Stimulated activated CD4-positive, alpha-beta T cell treated with anti-CD3 and anti-CD28 coated beads, Interleukin-12 subunit alpha, Interleukin-12 subunit beta, amount 100 ng/mL, for 24 hours (primary cell): ENCODE measurements at regions not wholly inside any gene's neighbourhood (a gene's known extent, or its start where the extent isn't known, plus 50 kb on each side); places are given as distances from the start of the nearest gene placed in this dataset.
"Not testable (repeated sequence)": the region's sequence is repeated elsewhere in the genome, so short reads cannot be mapped to it uniquely, and the experiment has no call there.

Experiments
- DNase-seq, 2 experiments: peaks; one replicate each; pipeline ENCODE4 v3.0.0-alpha.2; 2020; ENCODE audit warnings: low read depth in 2 of 2

GRCh38 chr2:242027676-242028450, 158.3 kb downstream of the RTP5 start:
- no peak for DNase-seq

- DNase-seq: no peak
Observed at GRCh38 chr2:242029422-242030225, 160.1 kb downstream of the RTP5 start.

DNA sequence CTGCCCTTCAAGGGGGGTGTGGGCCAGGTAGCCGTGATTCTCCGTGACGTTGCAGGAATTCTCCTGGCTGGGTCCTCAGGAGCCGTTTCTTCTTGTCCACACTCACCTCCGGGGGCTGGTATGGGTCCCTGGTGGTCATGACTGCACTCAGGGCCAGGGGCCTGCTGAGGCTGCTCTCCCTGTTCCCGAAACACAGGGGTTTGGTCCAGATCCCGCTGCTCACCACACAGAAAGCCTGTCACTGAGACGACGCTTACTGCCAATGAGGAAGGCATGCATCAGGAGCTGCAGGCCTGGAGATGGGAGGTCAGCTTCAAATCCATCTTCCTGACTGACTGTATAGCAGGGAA, 160.7 kb downstream of the RTP5 start:
- DNase-seq: no peak

- DNase-seq: no peak
Observed at GRCh38 chr2:242030858-242031257, 161.3 kb downstream of the RTP5 start.

DNA sequence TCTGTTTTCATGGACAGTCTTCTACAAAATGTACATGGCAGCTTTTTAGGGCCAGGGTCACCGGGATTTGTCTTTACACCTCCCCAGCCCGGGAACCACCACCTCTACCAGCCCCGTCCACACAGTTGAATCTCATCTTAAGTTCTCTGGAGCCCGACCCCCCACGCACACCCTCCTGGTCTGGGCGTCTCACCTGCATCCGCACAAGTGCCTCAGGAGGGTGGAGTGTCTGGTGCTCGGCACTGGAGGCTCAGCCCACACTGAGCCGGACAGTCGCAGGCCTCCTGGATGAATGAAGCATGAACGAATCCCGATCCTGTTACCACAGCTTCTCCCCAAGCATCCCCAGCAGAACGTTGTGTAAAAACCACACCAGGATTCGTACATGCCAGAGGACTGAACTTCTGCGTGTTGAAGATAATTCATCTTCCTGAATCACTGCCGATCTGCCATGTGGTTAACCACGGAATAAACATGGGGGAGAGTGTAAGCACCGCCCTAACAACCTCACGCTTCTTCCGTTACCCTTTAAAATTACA, 162.0 kb downstream of the RTP5 start:
- peak in 1 of 2 experiments; percentile 17 for DNase-seq

DNA sequence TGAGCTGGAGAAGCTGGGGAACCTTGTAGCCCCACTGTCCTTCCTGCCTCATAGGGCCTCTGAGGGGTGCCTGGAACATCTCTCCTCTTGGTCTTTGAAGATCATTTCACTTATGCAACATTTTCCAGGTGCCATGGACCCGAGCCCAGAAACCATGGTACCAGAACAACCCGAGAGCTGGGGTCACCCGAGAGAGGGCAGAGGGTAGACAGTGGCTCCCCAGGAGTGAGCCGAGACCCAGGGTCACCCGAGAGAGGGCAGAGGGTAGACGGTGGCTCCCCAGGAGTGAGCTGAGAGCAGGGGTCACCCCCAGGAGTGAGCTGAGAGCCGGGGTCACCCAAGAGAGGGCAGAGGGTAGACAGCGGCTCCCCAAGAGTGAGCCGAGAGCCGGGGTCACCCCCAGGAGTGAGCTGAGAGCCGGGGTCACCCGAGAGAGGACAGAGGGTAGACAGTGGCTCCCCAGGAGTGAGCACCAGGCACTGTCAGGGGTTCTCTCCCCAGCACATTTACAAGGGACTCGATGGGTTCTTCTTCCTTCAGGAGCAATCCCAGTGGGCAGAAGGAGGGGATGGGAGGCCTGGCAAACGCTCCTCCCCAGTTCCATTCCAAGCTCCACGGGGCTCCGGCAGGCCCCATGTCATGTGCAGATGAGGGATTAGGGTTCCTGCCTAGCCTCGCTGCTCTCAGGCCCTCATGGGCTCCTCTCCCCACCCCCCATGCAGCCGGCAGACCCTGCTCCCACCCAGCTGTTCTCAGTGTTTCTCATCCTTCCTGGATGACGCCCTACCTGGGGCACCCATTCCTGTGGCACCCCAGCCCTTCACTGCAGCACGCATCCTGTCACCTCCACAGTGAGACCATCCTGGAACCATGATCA, 163.5 kb downstream of the RTP5 start:
- DNase-seq: no peak

DNA sequence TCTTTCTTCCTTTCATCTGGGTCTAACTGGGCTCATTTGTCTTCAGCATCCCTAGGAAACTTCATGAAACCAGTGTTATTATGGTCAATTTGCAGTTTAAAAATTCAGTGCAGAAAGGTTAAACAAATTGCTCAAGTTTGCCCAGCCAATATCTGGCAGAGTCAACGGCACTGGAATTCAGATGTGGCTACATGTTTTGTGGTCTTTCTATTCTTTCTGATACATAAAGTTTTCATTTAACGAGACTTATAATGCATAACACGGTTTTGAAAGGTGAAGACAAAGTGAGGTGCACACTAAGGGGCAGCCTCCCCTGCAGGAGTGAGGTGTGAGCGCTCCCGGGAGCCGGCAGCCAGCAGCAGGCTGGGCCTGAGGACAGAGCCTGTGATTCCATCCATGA, 164.6 kb downstream of the RTP5 start:
- DNase-seq: no peak

DNA sequence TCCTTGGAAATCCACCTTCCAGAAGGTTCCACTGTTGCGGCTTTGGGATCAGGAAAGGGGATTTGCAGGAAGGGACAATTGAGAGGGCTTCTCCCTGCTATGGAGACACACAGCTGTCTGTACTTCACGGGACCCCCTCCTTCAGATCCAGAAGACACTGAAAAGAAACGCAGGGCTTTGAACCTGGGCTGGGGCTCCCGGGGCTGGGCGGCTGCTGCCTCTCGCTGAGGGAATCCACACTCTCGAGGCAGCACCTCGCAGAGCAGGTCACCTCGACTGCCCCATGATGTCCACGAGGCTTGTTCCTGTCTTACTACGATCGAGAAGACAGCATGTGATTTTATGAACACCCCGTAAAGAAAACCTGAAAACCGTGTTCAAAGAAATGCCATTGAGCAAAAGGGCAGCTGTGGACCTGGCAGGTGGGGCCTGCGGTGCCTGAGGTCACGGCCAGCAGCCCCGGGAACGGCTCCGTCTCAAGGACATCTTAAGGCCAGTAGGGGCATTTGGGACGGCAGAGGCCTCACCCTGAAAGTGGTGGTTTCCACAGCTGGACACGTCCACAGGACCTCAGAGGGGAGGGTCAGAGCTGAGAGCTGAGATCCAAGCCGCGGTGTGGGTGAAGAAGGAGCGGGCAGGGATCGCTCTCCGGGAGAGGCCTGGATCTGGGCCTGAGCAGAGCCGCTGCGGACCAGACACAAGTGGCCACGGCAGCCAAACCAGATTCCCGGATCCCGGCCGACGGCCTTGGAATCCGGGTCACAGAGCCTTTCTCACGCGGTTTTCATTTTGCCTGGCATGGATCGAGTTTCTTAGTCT, 165.7 kb downstream of the RTP5 start:
- no peak for DNase-seq

- no peak for DNase-seq
Observed at GRCh38 chr2:242035858-242036652, 166.5 kb downstream of the RTP5 start.

- no peak for DNase-seq
Observed at GRCh38 chr2:242036653-242036950, 167.1 kb downstream of the RTP5 start.

DNA sequence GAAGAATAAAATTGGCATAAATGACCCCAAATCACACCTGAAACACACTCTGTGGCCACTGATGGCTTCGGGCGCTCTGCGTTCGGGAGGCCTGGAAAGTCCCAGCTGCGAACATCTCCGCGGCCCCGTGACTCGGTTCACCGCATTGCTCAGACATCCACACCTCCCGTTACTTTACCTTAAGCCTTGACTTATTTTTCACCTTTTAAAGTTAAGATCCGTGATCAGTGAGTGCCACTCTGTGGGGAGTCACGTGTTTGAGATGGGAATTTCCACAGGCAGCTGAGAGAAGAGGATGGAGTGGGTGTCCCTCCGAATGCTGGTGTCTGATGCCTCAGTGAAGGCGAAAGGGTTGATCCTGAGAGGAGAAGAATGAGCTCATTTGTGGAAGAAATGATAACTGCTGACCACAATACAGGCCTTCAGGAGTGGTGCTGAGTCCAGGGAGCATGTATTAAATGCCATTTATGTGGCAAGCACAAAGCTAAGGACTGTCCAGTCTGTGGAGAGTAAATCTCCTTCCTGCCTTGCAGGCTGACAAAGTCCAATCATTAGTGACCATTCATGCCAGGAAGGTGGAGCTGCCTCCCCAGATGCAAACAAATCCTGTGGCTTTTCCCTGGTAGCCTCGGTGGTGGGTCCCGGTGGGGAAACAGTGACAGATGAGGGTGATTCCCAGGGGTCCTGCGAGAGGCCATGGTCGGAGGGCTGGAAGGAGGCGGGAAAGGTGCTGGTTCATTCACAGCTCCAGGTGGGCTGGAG, 168.8 kb downstream of the RTP5 start:
- no peak for DNase-seq

DNA sequence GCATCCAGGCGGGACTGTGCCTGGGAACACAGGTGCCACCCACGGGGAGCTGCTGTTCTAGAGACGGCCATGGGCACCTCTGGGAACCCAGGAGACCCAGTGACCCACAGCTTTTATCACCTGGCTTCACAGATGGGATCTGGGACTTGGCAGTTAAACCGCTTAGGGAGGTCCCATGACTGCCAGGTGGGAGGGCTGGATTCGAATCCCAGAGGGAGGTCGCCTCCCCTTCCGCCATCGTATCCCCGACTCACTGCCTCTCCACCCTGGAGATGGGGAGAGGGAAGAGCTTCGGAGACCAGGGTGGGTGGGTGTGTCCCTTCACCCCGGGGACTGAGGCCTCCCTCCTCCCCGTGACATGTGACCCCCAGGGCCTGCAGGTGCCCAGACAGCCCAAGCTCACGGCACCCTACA, 169.4 kb downstream of the RTP5 start:
- no peak for DNase-seq

- DNase-seq: no peak
Observed at GRCh38 chr2:242040303-242040655, 170.8 kb downstream of the RTP5 start.

- no peak for DNase-seq
Observed at GRCh38 chr2:242040681-242041080, 171.2 kb downstream of the RTP5 start.

GRCh38 chr2:242041816-242042215, 172.3 kb downstream of the RTP5 start:
- no peak for DNase-seq

GRCh38 chr2:242043538-242044312, 174.2 kb downstream of the RTP5 start:
- no peak for DNase-seq

GRCh38 chr2:242044313-242044590, 174.7 kb downstream of the RTP5 start:
- no peak for DNase-seq

DNA sequence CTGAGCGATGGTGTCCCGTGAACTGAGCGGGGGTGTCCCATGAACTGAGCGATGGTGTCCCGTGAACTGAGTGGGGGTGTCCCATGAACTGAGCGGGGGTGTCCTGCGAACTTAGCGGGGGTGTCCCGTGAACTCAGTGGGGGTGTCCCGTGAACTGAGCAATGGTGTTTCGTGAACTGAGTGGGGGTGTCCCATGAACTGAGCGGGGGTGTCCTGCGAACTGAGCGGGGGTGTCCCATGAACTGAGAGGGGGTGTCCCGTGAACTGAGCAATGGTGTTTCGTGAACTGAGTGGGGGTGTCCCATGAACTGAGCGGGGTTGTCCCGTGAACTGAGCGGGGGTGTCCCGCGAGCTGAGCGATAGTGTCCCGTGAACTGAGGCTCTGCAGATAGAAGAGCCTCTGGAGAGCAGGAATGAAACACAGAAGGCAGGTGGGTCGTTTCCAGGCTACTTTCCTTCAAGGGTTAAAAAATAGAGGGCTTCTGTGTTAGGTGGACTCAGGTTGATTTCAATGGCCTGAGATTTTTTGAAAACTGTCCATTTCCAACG, 176.1 kb downstream of the RTP5 start:
- not testable (repeated sequence) for DNase-seq
